GM19463 (cell line): ENCODE measurements at regions not wholly inside any gene's neighbourhood (a gene's known extent, or its start where the extent isn't known, plus 50 kb on each side); places are given as distances from the start of the nearest gene placed in this dataset.
"Not testable (repeated sequence)": the region's sequence is repeated elsewhere in the genome, so short reads cannot be mapped to it uniquely, and the experiment has no call there.

Experiments
- ATAC-seq: cut with Tn5 transposase; IDR thresholded peaks from one replicate; pipeline ENCODE4 v1.9.1; 2021; ENCODE audit warnings: mild to moderate bottlenecking, moderate library complexity; ENCODE audit not compliant: unreplicated experiment

DNA sequence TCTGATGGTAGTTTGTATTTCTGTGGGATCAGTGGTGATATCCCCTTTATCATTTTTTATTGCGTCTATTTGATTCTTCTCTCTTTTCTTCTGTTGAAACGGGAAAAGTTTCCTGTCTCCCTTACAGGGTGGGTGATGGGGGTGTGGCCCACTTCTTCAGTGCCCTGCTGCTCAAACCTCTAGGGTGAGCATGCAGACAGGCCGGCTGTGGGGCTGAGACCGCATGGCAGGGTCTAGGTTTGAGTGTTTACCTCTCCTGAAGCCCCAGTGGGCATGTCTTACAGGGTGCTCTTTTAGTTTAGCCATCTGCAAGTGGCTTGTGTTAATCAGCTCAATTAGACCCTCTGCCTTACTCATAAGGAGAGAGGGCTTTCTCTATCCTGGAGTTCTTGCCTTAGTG, 450.0 kb upstream of the EPHA3 start:
- no peak for ATAC-seq

DNA sequence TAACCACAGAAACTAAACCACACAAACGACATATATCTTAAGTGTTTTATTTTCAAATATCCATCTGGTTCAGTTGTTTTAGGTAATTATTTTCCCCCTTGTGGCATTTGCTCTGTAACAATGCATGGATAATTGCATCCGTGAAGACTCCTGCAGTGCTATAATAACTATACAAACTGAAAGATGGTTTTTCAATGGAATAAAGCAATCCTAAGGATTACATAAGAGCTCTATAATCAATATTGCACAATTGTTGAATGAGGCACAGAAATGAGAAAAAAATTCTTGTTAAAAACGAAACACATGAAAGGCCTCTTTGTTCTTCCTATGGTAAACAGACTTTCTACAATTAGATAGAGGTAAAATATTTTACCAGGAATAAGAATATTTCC, 446.0 kb upstream of the EPHA3 start:
- no peak for ATAC-seq

DNA sequence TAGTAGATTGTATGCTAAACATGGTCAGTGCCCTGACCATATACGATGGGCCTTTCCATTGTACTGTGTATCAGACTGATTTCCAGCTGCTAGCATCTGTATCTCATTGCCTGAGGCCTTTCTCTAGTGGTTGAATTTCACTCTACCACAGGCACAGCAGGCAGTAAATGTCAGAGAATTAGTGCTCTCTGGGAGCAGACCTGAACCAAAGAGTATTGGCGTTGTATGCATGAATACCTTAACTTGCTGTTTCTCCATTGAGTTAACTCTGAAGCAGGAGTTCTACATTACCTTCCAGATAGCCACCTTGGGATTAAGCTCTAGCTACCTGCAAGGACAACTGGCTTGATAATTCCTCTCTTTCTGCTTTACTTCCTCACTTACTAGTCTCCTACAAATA, 439.2 kb upstream of the EPHA3 start:
- no peak for ATAC-seq

DNA sequence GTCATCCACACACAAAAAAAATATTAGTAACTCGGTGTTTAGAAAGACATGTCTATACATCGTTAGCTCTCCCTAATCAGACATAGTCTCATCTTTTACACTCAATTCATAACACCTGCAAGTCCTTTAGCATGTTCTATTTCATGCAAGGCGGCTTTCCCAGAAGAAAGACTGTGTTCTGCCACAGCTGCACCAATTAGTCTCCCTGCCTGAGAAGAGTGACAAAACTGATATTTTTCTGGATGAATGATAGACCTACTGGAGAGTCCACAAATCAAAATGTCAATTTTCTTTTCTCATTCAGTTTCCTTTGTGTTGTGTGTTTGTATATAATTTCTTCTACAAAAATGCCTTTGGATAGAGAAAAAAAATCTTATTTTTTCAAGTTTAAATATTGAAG, 435.8 kb upstream of the EPHA3 start:
- no peak for ATAC-seq

DNA sequence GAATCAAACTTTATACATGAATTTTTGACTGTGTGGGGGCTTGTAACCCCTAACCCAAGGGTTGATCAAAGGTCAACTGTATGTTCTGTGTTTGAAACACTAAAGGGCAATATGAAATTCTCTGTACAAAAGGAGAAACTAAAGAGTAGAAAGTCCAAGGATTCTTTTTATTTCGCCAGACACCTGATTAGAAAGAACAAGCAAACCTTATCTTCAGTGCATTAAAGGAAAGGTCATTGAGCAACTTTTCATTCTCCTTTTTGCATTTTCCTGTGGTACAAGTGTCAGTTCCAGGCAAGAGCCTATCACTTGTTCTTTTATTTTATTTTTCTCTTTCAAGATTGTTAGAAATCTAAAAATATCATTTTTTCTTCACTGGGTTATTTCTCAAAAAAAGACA, 430.1 kb upstream of the EPHA3 start:
- no peak for ATAC-seq

DNA sequence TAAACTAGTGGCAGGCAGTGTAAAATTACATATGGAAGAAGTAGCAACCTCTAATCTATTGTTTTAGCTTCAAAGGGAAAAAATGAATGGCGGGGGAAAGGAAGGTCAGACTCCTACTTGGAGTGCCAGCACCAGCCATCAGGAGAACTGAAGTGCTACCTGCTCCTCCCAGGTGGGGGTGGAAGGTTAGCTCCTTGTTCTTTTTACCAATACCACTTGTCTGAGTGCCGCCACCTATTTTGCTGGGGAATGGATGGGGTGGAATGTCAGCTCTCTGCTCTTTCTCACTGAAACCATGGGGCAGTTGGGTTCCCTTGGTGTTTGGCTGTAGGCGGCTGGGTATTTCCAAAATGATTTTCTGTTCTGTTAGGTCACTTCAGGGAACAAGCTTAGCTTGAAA, 428.7 kb upstream of the EPHA3 start:
- ATAC-seq = no peak

DNA sequence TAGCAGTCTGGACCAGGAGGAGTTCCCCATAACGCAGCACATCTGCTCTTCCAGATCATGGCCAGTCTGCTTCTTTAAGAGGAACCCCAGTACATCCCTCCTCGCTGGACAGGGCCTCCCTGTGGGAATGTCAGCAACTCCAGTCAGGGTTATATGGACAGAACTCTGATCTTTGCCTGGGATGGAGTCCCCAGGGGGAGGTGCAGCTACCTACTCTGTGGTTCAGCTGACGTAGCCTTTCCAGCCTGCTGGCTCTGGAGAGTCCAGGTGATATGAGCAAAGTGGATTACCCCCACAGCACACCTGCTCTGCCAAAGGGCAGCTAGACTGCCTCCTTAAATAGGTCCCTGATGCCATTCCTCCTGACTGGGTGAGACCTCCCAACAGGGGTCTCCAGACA, 417.1 kb upstream of the EPHA3 start:
- ATAC-seq = no peak

DNA sequence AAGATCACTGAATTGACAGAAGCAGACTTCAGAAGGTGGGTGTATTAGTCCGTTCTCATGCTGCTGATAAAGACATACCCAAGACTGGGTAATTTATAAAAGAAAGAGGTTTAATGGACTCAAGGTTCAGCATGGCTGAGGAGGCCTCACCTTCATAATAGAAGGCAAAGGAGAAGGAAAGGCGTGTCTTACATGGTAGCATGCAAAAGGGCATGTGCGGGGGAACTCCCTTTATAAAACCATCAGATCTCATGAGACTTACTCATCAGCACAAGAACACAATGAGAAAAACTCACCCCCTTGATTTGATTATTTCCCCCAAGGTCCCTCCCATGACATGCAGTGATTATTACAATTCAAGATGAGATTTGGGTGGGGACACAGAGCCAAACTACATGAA, 416.3 kb upstream of the EPHA3 start:
- ATAC-seq = no peak

DNA sequence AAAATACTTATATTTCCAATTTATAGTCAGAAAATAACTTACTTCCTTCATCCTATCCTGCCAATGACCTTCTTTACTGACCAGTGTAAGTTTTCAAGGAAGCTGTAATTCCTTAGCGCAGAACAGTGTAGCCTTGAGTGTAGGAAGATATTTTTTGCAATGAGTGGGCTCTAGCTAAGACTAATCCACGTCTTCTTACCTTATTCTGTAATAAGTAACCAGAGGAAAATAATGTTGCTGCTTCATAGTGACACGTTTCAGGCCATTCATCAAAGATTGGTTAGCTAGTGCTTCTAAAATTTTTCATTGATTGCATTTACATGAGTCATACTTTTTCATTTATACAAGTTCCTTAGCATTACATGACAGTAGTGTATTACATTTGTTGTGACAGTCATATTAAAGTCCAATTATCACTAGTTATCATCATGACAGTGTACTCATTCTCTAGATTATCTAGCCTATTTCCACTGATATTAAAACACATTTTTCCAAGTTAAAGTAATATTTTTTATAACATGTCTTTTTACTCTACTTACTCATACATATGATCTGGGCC, 403.8 kb upstream of the EPHA3 start:
- no peak for ATAC-seq

DNA sequence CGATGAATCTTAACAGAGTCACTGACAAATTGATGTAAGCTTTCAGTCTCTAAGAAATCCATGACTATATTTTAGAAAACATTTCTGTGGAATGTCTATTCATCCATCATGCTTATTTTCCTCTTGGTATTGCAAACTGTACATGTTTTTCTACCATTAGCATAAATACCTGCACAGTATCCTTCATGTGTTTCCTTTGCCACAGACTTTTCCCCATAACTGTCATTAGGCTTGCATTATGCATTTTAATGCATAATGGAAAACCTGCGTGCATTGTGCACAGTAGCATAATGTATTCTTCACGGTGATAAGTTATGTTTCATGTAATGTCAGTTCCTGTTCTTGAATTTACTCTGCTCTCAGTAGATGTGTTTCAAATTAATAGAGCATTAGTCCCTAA, 403.1 kb upstream of the EPHA3 start:
- ATAC-seq = no peak

DNA sequence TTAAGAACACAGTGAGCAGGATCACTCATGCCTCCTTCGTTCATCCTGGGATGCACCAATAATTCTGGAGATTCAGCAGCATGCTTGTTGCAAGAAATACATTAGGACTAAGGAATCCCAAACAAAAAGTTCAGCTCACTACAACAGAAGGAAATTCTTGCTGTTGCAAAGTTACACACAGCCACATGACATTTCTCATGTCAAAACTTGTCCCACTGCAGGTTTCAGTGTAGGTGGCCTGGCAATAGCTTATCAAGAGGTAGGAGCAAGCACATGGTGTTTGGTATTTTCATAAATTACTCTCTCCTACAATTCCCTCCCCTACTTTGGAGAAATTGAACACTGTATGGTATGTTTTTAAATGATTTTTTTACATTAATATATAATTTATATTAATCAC, 399.6 kb upstream of the EPHA3 start:
- no peak for ATAC-seq

DNA sequence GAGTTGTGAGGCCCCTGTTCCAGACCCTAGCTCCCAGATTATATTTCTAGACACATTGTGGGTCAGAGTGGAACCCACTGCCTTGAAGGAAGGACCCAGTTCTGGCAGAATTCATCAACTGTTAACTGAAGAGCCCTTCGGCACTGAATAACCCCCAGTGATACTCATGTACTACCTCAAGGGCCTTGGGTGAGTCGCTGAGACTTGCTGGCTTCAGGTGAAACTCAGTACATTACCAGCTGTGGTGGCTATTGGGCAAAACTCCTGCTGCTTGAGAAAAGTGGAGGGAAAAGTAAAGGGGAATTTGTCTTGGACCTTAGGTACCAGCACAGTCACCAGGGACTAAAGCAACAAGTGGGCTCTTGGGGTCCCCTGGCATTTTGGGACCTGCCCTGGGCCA, 394.9 kb upstream of the EPHA3 start:
- ATAC-seq = no peak

DNA sequence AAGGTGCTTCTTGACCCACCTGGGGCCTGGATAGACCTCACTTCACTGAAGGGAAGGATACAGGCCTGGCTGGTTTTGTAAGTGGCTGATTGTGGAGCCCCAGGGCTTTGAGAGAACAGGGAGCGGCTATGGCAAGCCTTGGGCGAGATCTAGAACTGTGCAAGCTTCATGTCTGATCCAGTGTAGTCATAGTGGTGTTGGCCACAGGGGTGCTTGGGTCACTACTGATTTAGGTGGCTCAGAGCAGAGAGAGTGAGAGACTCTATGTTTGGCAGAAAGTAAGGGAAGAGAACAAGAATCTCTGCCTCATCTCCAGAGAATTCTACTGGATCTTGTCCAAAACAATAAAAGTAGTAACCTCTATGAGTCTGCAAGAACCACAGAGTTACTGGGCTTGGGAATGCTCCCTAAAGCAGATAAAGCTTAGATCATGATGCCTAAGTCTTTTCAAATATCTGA, 394.2 kb upstream of the EPHA3 start:
- ATAC-seq = no peak

DNA sequence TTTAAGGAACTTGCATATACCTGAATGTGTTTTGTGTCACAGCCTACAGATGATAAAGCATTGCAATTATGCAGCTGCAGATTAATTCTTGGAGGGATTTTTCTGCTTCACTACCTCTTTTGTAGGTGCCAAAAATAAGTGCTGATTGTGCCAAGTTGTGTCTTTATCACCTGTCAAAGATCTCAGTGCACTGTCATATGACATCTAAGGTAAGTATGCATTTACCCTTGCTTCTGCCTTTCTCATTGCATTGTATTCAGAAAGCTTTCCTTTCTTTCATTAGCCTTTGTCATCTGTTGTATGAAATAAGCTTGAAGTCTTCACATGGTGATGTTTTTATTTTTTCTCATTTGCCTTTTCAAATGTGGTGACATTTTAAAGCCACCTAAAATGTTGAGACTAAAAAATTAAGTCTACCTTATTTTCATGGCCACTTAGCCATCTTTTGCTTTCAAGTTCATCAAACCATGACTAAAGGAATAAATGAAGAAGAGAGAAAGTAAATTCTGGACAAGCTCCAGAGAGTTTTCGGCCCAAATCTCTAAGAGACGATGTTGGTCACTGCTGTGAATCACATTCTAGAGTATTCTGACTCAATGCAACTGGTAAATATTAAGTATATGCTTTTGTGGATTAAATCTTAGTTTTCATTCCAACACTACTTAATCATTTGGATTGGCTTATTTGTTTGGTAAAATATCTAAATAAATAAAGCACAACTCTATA, 381.8 kb upstream of the EPHA3 start:
- no peak for ATAC-seq

DNA sequence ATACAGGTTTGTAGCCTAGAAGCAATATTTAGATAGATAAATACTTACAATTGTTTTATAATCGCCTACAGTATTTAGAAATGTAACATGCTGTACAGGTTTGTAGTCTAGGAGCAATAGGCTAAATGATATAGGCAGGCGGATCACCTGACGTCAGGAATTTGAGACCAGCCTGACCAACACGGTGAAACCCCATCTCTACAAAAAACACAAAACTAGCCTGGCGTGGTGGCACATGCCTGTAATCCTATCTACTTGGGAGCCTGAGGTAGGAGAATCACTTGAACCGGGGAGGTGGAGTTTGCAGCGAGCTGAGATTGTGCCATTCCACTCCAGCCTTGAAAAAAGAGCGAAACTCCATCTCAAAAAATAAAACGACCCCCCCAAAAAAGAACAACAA, 375.2 kb upstream of the EPHA3 start:
- no peak for ATAC-seq

DNA sequence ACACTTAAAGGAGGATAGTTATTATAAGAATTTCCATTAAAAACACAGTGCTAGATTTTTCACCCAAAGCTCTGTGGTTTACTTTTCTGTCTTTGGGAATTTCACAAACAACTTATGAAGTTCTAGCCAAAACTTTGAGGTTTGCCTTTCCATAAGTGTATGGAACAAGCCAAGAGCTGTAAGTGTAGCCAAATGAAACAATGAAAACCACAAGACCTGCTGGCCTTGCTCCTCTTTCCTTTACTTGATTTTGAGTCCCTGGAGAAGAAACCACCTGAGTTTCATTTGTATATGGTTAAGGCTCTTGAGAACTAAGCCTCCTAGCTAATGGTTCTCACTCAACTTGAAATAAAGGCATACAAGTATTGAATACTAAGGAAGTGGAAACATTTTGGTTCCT, 365.3 kb upstream of the EPHA3 start:
- no peak for ATAC-seq

DNA sequence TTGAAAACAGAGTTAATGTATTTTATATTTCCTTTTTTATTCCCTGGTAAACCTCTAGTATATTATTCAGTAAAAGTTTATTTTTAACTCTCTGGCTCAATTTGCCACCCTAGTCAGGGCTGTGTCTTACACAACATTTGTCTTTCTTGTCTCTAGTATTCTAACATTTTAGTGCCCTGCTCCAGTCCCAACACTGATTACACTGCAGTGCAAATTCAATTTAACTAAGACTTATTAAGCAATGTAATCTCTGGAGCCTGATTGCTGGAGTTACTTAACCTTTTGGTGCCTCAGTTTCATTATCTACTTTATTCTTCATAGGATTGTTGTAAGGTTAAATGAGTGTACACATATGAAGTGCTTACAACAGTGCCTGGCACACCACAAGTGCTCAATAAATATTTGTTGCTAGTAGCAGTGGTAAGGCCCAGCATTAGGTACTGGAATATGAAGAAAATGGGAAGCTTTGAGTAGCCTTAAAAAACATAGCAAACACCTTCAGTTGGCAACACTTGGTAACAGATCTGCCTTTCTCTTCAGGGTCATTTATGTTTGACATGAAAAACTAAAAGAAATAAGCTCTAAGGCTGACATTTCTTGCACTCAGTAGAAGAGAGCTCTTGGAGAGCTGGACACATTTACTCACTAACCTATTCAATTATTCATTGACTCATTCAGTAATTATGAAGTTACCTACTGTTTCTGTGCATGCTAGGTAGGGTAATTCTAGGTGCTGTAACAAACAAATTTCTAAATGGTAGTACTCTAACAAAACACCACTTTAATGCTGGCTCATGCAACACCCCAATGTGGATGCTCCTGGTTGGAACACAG, 364.5 kb upstream of the EPHA3 start:
- no peak for ATAC-seq

DNA sequence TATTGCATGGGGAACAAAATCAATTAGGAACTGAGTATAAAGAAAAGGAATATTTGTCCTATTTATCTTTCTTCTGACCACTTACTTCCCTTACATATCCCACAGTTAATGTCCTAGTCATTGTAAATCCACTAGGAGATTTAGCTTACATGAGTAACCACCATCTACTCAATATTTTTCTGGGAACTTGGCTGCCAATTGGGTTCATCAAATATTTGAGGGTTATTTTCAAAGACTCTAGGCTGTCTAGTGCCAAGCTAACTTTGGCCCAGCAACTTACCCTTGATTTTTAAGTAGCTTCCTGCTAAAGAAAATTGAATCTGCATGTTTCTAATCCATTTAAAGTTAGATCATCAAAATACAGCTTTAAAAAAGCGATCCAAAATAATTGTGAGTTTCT, 362.5 kb upstream of the EPHA3 start:
- no peak for ATAC-seq

DNA sequence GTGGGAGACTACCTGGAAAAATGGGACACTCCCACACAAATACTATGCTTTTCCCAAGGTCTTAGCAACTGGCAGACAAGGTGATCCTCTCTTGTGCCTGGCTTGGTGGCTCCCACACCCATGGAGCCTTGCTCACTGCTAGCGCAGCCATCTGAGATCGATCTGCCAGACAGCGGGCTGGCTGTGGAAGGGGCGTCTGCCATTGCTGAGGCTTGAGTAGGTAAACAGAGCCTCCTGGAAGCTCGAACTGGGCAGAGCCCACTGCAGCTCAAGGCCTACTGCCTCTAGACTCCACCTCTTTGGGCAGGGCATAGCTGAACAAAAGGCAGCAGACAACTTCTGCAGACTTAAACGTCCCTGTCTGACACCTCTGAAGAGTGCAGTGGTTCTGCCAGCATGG, 360.3 kb upstream of the EPHA3 start:
- ATAC-seq = not testable (repeated sequence)

DNA sequence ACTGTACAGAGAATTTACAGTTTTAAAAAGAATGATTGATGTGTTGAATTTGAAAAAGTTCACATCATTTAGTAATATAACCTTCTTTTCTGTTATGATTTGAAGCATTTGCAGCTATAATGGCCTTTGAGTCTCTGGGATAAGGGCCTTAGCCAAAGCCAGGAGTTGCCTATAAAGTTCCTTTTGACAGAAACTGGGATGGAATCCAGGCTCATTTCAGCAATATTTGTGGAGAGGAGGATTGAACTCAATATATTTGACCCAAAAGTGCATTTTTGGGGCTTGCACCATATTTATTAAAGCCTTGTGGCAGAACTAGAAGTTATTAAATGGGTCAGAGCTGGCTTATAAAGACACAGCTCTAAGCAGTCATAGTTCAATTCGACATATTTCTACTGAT, 348.7 kb upstream of the EPHA3 start:
- no peak for ATAC-seq

DNA sequence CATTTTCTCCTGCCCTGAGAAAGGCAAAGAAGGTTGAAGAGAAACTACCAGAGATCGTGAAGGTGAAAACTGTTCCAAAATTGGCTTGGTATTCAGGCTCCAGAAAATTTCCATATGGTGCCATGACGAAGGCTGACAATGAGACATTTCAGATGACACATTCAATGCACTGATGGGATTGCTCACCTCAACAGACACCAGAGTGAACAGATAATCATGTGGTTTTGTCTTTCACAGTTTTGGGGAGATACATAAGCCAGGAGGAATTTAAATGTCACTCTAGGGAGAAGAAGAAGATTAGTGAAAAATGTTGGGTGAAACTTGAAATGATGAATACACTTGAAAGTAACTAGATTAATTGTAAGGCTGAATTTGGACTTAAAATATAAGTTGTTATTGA, 339.7 kb upstream of the EPHA3 start:
- no peak for ATAC-seq

DNA sequence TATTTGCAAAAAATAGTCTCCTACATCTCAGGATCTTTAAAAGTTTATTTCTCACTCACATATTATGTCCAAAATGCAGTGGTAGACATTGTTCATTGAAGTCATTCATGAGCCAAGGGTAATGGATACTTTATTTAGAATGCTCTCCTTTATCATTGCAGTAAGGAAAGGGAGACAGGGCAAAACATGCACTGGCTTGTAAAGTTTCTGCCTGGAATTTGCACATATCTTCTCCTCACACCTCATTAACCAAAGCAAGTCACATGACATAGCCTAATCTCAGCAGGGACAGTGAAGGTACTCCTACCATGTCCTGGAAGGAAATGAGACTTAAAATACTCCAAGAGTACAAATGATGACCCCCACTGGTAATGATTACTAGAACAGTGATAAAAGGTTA, 333.7 kb upstream of the EPHA3 start:
- no peak for ATAC-seq
